GM23248 (cell line): ENCODE measurements at regions not wholly inside any gene's neighbourhood (a gene's known extent, or its start where the extent isn't known, plus 50 kb on each side); places are given as distances from the start of the nearest gene placed in this dataset.

Source experiments
- DNase-seq: peaks from one replicate; pipeline ENCODE4 v3.0.0-alpha.2; 2015
- H2AFZ ChIP-seq: fragments of 200-600 bp; sonication (generic); 2 replicates; pipeline ENCODE4 v1.6.1; 2016; ENCODE audit warnings: antibody characterized with exemption
- H3F3A ChIP-seq: fragments of 200-600 bp; sonication (generic); 2 replicates; pipeline ENCODE4 v1.6.1; 2016; ENCODE audit warnings: mild to moderate bottlenecking, antibody characterized with exemption, mixed run types; ENCODE audit not compliant: insufficient read depth
- H3K27ac ChIP-seq: fragments of 200-600 bp; sonication (generic); 2 replicates; pipeline ENCODE4 v1.5.1; 2016; ENCODE audit warnings: mild to moderate bottlenecking
- H3K27me3 ChIP-seq: fragments of 200-600 bp; sonication (generic); replicated peaks from 2 replicates; pipeline ENCODE4 v1.6.1; 2016; ENCODE audit warnings: mild to moderate bottlenecking; ENCODE audit not compliant: insufficient read depth
- H3K36me3 ChIP-seq: fragments of 200-600 bp; sonication (generic); 2 replicates; pipeline ENCODE4 v1.6.1; 2016; ENCODE audit warnings: low read depth, mild to moderate bottlenecking
- H3K4me1 ChIP-seq: fragments of 200-600 bp; sonication (generic); 2 replicates; pipeline ENCODE4 v1.6.1; 2016; ENCODE audit warnings: mild to moderate bottlenecking; ENCODE audit not compliant: insufficient read depth
- H3K4me2 ChIP-seq: fragments of 200-600 bp; sonication (generic); one replicate; pipeline ENCODE4 v1.6.1; 2016; ENCODE audit warnings: mild to moderate bottlenecking; ENCODE audit not compliant: unreplicated experiment
- H3K4me3 ChIP-seq: fragments of 200-600 bp; sonication (generic); 2 replicates; pipeline ENCODE4 v1.5.1; 2016; ENCODE audit warnings: mild to moderate bottlenecking
- H3K79me2 ChIP-seq: fragments of 200-600 bp; sonication (generic); 2 replicates; pipeline ENCODE4 v1.6.1; 2016; ENCODE audit warnings: mild to moderate bottlenecking; ENCODE audit not compliant: insufficient read depth
- H3K9ac ChIP-seq: fragments of 200-600 bp; sonication (generic); 2 replicates; pipeline ENCODE4 v1.6.1; 2016; ENCODE audit warnings: mild to moderate bottlenecking
- H3K9me2 ChIP-seq: fragments of 200-600 bp; sonication (generic); 2 replicates; pipeline ENCODE4 v1.6.1; 2016; ENCODE audit warnings: mixed run types, mild to moderate bottlenecking, moderate library complexity; ENCODE audit not compliant: insufficient read depth
- H3K9me3 ChIP-seq: fragments of 200-600 bp; sonication (generic); one replicate; pipeline ENCODE4 v1.6.1; 2017; ENCODE audit warnings: low read depth
- H4K20me1 ChIP-seq: fragments of 200-600 bp; sonication (generic); 2 replicates; pipeline ENCODE4 v1.6.0; 2016; ENCODE audit not compliant: insufficient read depth
- EZH2 ChIP-seq: fragments of 200-600 bp; sonication (generic); IDR thresholded peaks from 2 replicates; pipeline ENCODE4 v1.6.1; 2018; ENCODE audit warnings: antibody characterized with exemption, mild to moderate bottlenecking; ENCODE audit not compliant: insufficient read depth, poor library complexity, severe bottlenecking
- EZH2phosphoT487 ChIP-seq: fragments of 200-600 bp; sonication (generic); IDR thresholded peaks from 2 replicates; pipeline ENCODE4 v1.6.1; 2018; ENCODE audit warnings: antibody characterized with exemption, moderate library complexity, mild to moderate bottlenecking, low read depth; ENCODE audit not compliant: insufficient read depth
- WGBS, 2 experiments: methylation state at CpG; one replicate each; pipeline ENCODE4 v1.1.6; 2015 to 2017; ENCODE audit warnings: low lambda C conversion rate in 2 of 2, low coverage in 1 of 2; ENCODE audit errors: missing lambda C conversion rate in 2 of 2; 5-methylcytosine and 5-hydroxymethylcytosine counted together
- in situ Hi-C: fragments of 300-500 bp; cut with MboI; formaldehyde crosslinking; loops from 2 replicates; pipeline ENCODE4 v1.15.0; 2020

DNA sequence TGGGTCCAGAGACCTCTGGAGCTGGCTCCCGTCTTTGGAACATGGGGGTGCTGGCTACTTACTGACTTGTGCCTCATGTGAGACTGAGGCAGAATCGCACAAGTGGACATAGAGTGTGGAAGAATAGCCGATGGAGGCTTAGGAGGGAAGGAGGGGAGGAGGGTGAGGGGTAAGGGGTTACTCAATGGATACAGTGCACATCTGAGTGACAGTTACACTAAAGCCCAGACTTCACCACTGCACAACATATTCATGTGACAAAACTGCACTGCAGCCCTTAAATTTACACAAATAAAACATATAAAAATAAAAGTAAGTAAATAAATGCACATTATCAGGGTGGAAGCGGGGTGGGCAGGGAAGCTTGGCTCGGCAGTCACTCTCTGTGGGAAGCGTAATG lies 197.7 kb upstream of the RAB4A start:
- H4K20me1 ChIP-seq: no peaks in the 10 kb centered on the region
- no peaks in the 10 kb centered on the region for H3F3A ChIP-seq
- H3K36me3 ChIP-seq: no peaks in the 10 kb centered on the region
- no peak overlapping the region for H3K9ac ChIP-seq
- 76 to 84% methylated on average over 6 of the region's 6 CpGs for WGBS, 2 experiments
- no peaks in the 10 kb centered on the region for H3K79me2 ChIP-seq
- H3K4me3 ChIP-seq: no peak overlapping the region
- no peaks in the 10 kb centered on the region for H3K9me3 ChIP-seq
- no peaks in the 10 kb centered on the region; the same call in 1 of the 2 replicates for H3K27me3 ChIP-seq
- no peak overlapping the region for H3K4me2 ChIP-seq
- no peak for DNase-seq
- in situ Hi-C loops: no loop called here
- H3K27ac ChIP-seq: no peak overlapping the region
- TF ChIP-seq EZH2phosphoT487: no peak
- no peak for TF ChIP-seq EZH2
- H3K9me2 ChIP-seq: no peaks in the 10 kb centered on the region
- H2AFZ ChIP-seq: no peak overlapping the region
- 0 out of 2 replicates have a peak, but pooled peaks cover 4% of the 10 kb centered on the region for H3K4me1 ChIP-seq

- Histone ChIP-seq H3F3A (no peaks in the 10 kb centered on the region), H3K9me2 (no peaks in the 10 kb centered on the region), H3K4me3 (no peak overlapping the region), H3K27ac (no peak overlapping the region), H3K27me3 (peaks cover 6% of the 10 kb centered on the region; the same call in 1 of the 2 replicates), H3K4me1 (0 out of 2 replicates have a peak, but pooled peaks cover 4% of the 10 kb centered on the region), H4K20me1 (no peaks in the 10 kb centered on the region), H3K36me3 (no peaks in the 10 kb centered on the region), H3K9ac (no peak overlapping the region), H2AFZ (no peak overlapping the region), H3K4me2 (no peak overlapping the region), H3K79me2 (no peaks in the 10 kb centered on the region), H3K9me3 (no peaks in the 10 kb centered on the region)
- in situ Hi-C loops: no loop called here
- 0 to 2% methylated on average over 2 of the region's 2 CpGs for WGBS, 2 experiments
- peak; percentile 46 for DNase-seq
- TF ChIP-seq EZH2phosphoT487 (no peak), EZH2 (no peak)
Measured at GRCh38 chr1:229075217-229075616, 195.7 kb upstream of the RAB4A start.

DNA sequence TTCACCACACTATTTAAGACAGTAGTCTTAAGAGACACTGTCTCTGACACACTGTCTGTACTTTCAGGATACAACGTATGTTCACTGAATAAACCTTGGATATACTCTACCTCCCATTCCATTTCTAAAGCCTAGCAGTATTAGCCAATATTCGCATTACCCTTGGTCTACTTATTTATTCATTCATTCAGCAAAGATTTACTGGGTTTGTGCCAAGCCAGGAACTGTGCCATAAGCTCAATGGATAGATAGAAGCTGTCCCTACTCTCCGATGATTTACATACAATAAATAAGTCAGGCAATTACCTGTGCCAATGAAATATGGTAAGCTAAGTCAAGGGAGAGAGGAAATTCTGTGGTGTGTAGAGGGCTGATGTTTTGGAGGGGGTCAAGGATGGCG lies 195.2 kb upstream of the RAB4A start:
- DNase-seq: no peak
- no peaks in the 10 kb centered on the region for H3K79me2 ChIP-seq

GRCh38 chr1:229076195-229076594 lies 194.7 kb upstream of the RAB4A start:
- H3K4me2 ChIP-seq: no peak overlapping the region
- no peaks in the 10 kb centered on the region for H3K79me2 ChIP-seq
- no peaks in the 10 kb centered on the region for H3K9me3 ChIP-seq
- no peaks in the 10 kb centered on the region for H3K36me3 ChIP-seq
- H4K20me1 ChIP-seq: no peaks in the 10 kb centered on the region
- no peak overlapping the region for H3K9ac ChIP-seq
- no peak overlapping the region for H3K4me3 ChIP-seq
- no peak for DNase-seq
- H3K27me3 ChIP-seq: peaks cover 10% of the 10 kb centered on the region; the same call in 1 of the 2 replicates
- 54 to 59% methylated on average over 4 of the region's 4 CpGs for WGBS, 2 experiments
- no peaks in the 10 kb centered on the region for H3K9me2 ChIP-seq
- in situ Hi-C loops: no loop called here
- H2AFZ ChIP-seq: no peak overlapping the region
- no peaks in the 10 kb centered on the region for H3F3A ChIP-seq
- no peak overlapping the region for H3K27ac ChIP-seq
- H3K4me1 ChIP-seq: 0 out of 2 replicates have a peak, but pooled peaks cover 4% of the 10 kb centered on the region
- TF ChIP-seq EZH2phosphoT487: no peak
- no peak for TF ChIP-seq EZH2

More for the DNA sequence above, 195.2 kb upstream of the RAB4A start:
- Histone ChIP-seq H2AFZ (no peak overlapping the region), H3K9me3 (no peaks in the 10 kb centered on the region), H4K20me1 (no peaks in the 10 kb centered on the region), H3K9me2 (no peaks in the 10 kb centered on the region), H3K27ac (no peak overlapping the region), H3K4me1 (0 out of 2 replicates have a peak, but pooled peaks cover 4% of the 10 kb centered on the region), H3K27me3 (peaks cover 10% of the 10 kb centered on the region; the same call in 1 of the 2 replicates), H3K4me3 (no peak overlapping the region), H3K4me2 (no peak overlapping the region), H3K9ac (no peak overlapping the region), H3F3A (no peaks in the 10 kb centered on the region), H3K36me3 (no peaks in the 10 kb centered on the region)
- in situ Hi-C loops: no loop called here
- WGBS, 2 experiments: 76 to 78% methylated on average over 4 of the region's 4 CpGs
- TF ChIP-seq EZH2: no peak
- TF ChIP-seq EZH2phosphoT487: no peak

DNA sequence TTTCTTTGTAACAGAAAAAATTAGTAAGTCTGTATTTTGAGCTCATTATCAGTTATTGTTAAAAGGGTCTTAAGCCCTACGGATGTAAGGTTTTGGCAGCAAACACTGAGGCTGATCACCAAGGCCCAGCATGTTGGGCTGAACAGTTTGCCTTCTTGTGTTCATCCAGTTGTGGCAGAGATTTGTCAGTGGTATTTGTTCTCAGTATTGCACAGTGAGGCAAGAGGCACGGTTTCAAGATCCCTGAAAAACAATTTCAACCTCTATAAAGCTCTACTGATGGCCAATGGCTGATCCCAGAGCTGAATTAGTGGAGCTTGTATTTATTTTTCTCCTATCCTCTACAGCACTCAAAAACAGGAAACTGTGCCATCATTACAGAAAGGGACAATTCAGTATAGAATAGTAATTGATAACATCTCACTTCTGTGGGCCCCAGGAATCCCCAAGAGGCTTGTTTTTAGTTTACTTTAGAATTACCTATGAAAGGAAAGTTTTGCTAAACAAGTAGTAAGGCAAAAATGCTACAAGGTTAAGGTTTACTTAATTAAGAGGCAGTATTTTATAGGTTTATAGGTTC lies 191.8 kb upstream of the RAB4A start:
- no peak overlapping the region for H3K4me3 ChIP-seq
- no peaks in the 10 kb centered on the region for H3K9me3 ChIP-seq
- H2AFZ ChIP-seq: no peak overlapping the region
- no peaks in the 10 kb centered on the region for H3K79me2 ChIP-seq
- 33 to 46% methylated on average over 2 of the region's 2 CpGs for WGBS, 2 experiments
- in situ Hi-C loops: no loop called here
- no peaks in the 10 kb centered on the region for H3K36me3 ChIP-seq
- H3K9me2 ChIP-seq: no peaks in the 10 kb centered on the region
- DNase-seq: no peak
- 0 out of 2 replicates have a peak, but pooled peaks cover 4% of the 10 kb centered on the region for H3K4me1 ChIP-seq
- H3K27me3 ChIP-seq: peaks cover 10% of the 10 kb centered on the region; the same call in 1 of the 2 replicates
- no peaks in the 10 kb centered on the region for H4K20me1 ChIP-seq
- no peak for TF ChIP-seq EZH2phosphoT487
- TF ChIP-seq EZH2: no peak
- no peaks in the 10 kb centered on the region for H3F3A ChIP-seq
- H3K9ac ChIP-seq: no peak overlapping the region
- H3K27ac ChIP-seq: no peak overlapping the region
- H3K4me2 ChIP-seq: no peak overlapping the region
